ENCODE measurements at regions not wholly inside any gene's neighbourhood (a gene's known extent, or its start where the extent isn't known, plus 50 kb on each side); places are given as distances from the start of the nearest gene placed in this dataset.

DNA sequence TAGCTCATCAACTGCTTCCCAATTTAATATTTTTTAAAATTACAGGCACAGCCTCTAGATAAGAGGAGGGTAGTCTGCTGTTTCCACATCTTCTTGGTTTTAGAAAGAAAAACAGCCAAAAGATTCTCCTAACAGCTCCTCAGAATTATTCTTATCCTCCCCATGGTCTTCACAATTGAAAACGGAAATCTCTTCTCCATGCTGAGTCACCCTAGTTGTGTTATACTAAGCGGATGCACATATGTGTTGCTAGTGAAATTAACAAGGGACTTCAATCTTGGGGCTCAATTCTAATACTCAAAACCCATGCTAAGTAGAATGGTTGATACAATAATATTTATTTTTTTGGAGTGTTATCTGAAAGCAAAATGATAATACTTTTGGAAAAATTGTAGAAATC lies 71.9 kb upstream of the NPY start:
- dilution Hi-C loops (cut with MboI; ENCODE audit: extremely low pct_ligation_motif_present, low sequenced_read_pairs) (no loop called here), intact Hi-C loops (cut with micrococcal nuclease) (no loop called here)
- Histone ChIP-seq H3K27ac (ENCODE audit: insufficient read depth, low read depth, low read length) (no peak overlapping the region), H3K27me3 (ENCODE audit: control insufficient read depth in 2 of 2, insufficient read depth in 2 of 2, low read length in 2 of 2) (no peaks in the 10 kb centered on the region), H3K4me3 (replicated peaks in 1 of 3; ENCODE audit: insufficient read depth in 1 of 3, low read depth in 1 of 3, low read length in 3 of 3) (no peak overlapping the region), H3K9ac (replicated peaks; ENCODE audit: extremely low read depth, insufficient read depth, low read length) (no peak overlapping the region), H4K20me1 (replicated peaks; ENCODE audit: control insufficient read depth, extremely low read depth, insufficient read depth, low read length) (no peaks in the 10 kb centered on the region), H3K9me1 (replicated peaks; ENCODE audit: control insufficient read depth, extremely low read depth, insufficient read depth, low read length) (no peaks in the 10 kb centered on the region), H3K36me3 (ENCODE audit: control insufficient read depth in 2 of 2, extremely low read depth in 1 of 2, insufficient read depth in 2 of 2, low read length in 2 of 2) (no peaks in the 10 kb centered on the region), H3K4me2 (ENCODE audit: insufficient read depth, low read length) (no peak overlapping the region), H3K4me1 (ENCODE audit: control insufficient read depth, extremely low read depth, insufficient read depth, low read length) (no peaks in the 10 kb centered on the region), H3K9me3 (replicated peaks; ENCODE audit: control insufficient read depth, insufficient read depth, low read length) (peaks cover 2% of the 10 kb centered on the region), H3K79me2 (ENCODE audit: control insufficient read depth, insufficient read depth, low read length) (no peaks in the 10 kb centered on the region), H2AFZ (ENCODE audit: low read depth, low read length) (no peak overlapping the region)
- BruUV-seq (replicated peaks) = no TSS peak
- ChIA-PET POLR2A (no interaction called here), CTCF (no interaction called here)
- DNase-seq (ENCODE audit: low read depth, low spot score) (no peak), FAIRE-seq (no peak)
- no peak for TF ChIP-seq FOS (IDR thresholded peaks at IDR 0.05; ENCODE audit: borderline replicate concordance, insufficient read depth, low read length)
- TF ChIP-seq JUN (IDR thresholded peaks at IDR 0.05; ENCODE audit: borderline replicate concordance, insufficient read depth, insufficient read length, low read depth) = no peak
- no peak for TF ChIP-seq POLR2A (IDR thresholded peaks at IDR 0.05; ENCODE audit: low read depth, low read length)
- TF ChIP-seq MYC (IDR thresholded peaks at IDR 0.05; ENCODE audit: low read depth, low read length) = no peak
- TF ChIP-seq MAX (IDR thresholded peaks at IDR 0.05; ENCODE audit: insufficient read depth, insufficient read length) = no peak
- no peak for TF ChIP-seq CTCF (IDR thresholded peaks at IDR 0.05; ENCODE audit: extremely low read depth in 1 of 2, insufficient read depth in 1 of 2, low read depth in 1 of 2, low read length in 2 of 2)

- no peaks in the 10 kb centered on the region for H3K36me3 ChIP-seq (ENCODE audit: control insufficient read depth in 2 of 2, extremely low read depth in 1 of 2, insufficient read depth in 2 of 2, low read length in 2 of 2)
- POLR2A ChIA-PET = no interaction called here
- no peaks in the 10 kb centered on the region for H3K27me3 ChIP-seq (ENCODE audit: control insufficient read depth in 2 of 2, insufficient read depth in 2 of 2, low read length in 2 of 2)
- H3K4me1 ChIP-seq (ENCODE audit: control insufficient read depth, extremely low read depth, insufficient read depth, low read length) = no peaks in the 10 kb centered on the region
- intact Hi-C loops (cut with micrococcal nuclease) (no loop called here), dilution Hi-C loops (cut with MboI; ENCODE audit: extremely low pct_ligation_motif_present, low sequenced_read_pairs) (no loop called here)
- no peaks in the 10 kb centered on the region for H3K79me2 ChIP-seq (ENCODE audit: control insufficient read depth, insufficient read depth, low read length)
- H3K4me3 ChIP-seq (replicated peaks in 1 of 3; ENCODE audit: insufficient read depth in 1 of 3, low read depth in 1 of 3, low read length in 3 of 3) = no peak overlapping the region
- H3K27ac ChIP-seq (ENCODE audit: insufficient read depth, low read depth, low read length) = no peak overlapping the region
- H2AFZ ChIP-seq (ENCODE audit: low read depth, low read length) = no peak overlapping the region
- TF ChIP-seq POLR2A (IDR thresholded peaks at IDR 0.05; ENCODE audit: low read depth, low read length) (no peak), FOS (IDR thresholded peaks at IDR 0.05; ENCODE audit: borderline replicate concordance, insufficient read depth, low read length) (no peak), GATA2 (IDR thresholded peaks at IDR 0.05; ENCODE audit: insufficient read depth, insufficient read length, low read depth, low read length) (no peak), JUN (IDR thresholded peaks at IDR 0.05; ENCODE audit: borderline replicate concordance, insufficient read depth, insufficient read length, low read depth) (no peak), POLR2AphosphoS5 (IDR thresholded peaks at IDR 0.05; ENCODE audit: insufficient read depth, low read depth, low read length) (no peak), MYC (IDR thresholded peaks at IDR 0.05; ENCODE audit: low read depth, low read length) (no peak), CTCF (IDR thresholded peaks at IDR 0.05; ENCODE audit: extremely low read depth in 1 of 2, insufficient read depth in 1 of 2, low read depth in 1 of 2, low read length in 2 of 2) (no peak), EZH2 (IDR thresholded peaks at IDR 0.05; ENCODE audit: borderline replicate concordance, low read depth, low read length, severe bottlenecking) (no peak), MAX (IDR thresholded peaks at IDR 0.05; ENCODE audit: insufficient read depth, insufficient read length) (no peak)
- DNase-seq (ENCODE audit: low read depth, low spot score) (no peak), FAIRE-seq (no peak)
- no peak overlapping the region for H3K9ac ChIP-seq (replicated peaks; ENCODE audit: extremely low read depth, insufficient read depth, low read length)
- H3K4me2 ChIP-seq (ENCODE audit: insufficient read depth, low read length) = no peak overlapping the region
- no TSS peak for BruUV-seq (replicated peaks)
- H3K9me1 ChIP-seq (replicated peaks; ENCODE audit: control insufficient read depth, extremely low read depth, insufficient read depth, low read length) = no peaks in the 10 kb centered on the region
- H4K20me1 ChIP-seq (replicated peaks; ENCODE audit: control insufficient read depth, extremely low read depth, insufficient read depth, low read length) = no peaks in the 10 kb centered on the region
- CTCF ChIA-PET = no interaction called here
- no peaks in the 10 kb centered on the region for H3K9me3 ChIP-seq (replicated peaks; ENCODE audit: control insufficient read depth, insufficient read depth, low read length)
Observed at GRCh38 chr7:24213311-24213710, 70.7 kb upstream of the NPY start.

Data from endothelial cell of umbilical vein (primary cell).